GM12873 (cell line): ENCODE measurements at regions not wholly inside any gene's neighbourhood (a gene's known extent, or its start where the extent isn't known, plus 50 kb on each side); places are given as distances from the start of the nearest gene placed in this dataset.

ENCODE experiments used
- CTCF ChIP-seq: IDR thresholded peaks from 2 replicates; pipeline ENCODE4 v1.5.1; 2012; ENCODE audit warnings: low read depth, mild to moderate bottlenecking, moderate library complexity, low read length, control low read depth; ENCODE audit not compliant: insufficient read depth; ENCODE audit errors: missing control alignments

GRCh38 chr5:1975406-1975715 lies 92.6 kb upstream of the IRX4 start:
- no peak for TF ChIP-seq CTCF

DNA sequence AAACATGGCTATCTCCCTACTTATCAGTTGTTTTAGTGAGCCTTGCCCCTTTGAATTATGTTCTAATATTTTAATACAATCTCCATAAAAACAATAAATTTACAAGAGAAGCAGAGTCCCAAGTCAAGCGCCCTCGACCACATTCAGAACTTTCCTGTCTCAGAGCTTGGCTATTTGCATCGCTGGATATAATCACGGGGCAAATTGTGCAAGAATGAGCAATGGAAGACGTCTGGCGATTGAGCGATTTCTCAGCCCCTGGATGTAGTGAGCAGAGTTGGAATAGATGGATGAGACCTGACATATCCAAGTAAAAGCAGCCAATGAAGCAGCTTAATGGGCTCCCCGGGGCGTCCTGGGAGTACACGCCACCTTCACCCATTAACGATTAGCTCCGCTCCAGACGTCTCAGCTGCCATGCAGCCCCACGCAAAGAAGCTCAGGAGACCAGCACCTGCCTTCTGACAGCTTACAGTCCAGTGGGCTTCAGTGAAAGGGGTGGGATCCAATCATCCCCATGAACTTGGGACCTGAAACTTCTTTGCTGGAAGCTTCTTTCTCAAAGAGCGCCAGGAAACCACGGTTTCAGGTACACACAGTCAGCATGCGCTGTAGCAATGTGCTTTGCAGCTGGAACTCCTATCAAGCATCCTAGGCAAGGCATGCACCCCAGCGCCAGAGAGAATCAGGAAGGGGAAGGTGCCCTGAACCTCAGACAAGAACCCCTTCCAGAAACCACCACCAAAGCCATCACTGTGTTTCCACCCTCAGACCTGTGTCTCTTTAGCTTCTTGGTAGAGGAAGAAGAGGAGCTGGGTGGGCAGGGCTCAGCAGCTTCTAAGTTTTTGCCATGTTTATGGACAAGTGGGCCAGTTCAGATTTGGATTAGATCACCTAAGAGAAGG lies 92.0 kb upstream of the IRX4 start:
- TF ChIP-seq CTCF = no peak

GRCh38 chr5:1974081-1974480 lies 91.4 kb upstream of the IRX4 start:
- TF ChIP-seq CTCF = no peak

GRCh38 chr5:1973391-1974013 lies 90.8 kb upstream of the IRX4 start:
- no peak for TF ChIP-seq CTCF

DNA sequence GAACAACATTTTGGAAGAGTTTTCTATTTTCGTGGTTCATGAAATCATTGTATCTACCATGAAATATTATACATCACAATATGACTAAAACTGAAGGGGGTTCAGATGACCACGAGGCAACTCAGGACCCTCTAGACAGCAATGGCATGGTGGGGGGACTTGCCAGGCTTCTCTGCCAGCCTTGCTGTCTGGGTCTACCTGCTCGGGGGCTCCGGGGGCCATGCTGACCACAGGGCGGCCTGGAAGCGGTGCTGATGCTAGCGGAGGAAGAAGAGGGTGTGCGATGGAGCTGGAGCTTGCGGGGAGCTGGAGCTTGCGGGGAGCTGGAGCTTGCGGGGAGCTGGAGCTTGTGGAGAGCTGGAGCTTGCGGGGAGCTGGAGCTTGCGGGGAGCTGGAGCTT lies 89.2 kb upstream of the IRX4 start:
- TF ChIP-seq CTCF = no peak

DNA sequence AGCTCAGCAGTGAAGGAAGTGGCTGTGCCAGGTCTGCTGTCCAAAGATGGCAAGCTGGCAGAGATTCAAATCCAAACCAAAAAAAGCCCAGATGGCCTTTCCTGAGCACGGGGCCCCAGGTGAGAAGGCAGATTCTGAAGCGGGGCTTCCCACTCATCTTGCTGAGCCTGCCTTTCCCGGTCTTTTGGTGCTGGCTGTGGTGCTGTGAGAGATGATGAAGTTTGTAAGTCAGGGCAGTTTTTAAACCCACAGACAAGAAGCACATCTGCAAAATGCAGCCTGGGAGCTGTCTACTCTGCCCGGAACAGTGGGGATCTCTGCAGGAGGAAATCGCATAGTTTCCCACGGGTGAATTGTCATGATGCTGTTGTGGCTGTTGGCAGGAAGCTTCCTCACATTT lies 85.0 kb upstream of the IRX4 start:
- no peak for TF ChIP-seq CTCF

DNA sequence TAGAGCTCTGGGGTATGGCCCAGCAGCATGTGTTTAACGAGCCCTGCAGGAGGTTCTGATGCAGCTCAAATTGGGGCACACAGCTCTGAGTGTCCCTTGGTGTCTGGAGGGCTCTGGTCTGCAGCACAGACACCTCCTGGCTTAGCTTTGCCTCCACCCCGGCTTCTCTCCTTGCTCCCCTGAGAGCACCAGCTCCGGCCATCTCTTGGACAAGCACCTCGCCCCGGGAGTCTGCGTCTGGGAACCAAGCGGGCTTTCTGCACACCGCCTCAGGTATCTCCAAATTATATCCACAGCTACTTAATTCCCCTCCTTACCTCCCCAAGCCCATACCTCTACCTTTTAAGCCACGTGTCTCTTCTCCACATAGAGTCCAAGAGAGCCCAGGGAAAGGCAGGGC lies 83.7 kb upstream of the IRX4 start:
- no peak for TF ChIP-seq CTCF
